Chondrocyte (in vitro differentiated cells): ENCODE measurements at regions not wholly inside any gene's neighbourhood (a gene's known extent, or its start where the extent isn't known, plus 50 kb on each side); places are given as distances from the start of the nearest gene placed in this dataset.

Experiments used
- DNase-seq: peaks from one replicate; pipeline ENCODE4 v3.0.0; 2021; ENCODE audit warnings: mixed read lengths, low spot score
- H3K27ac Mint-ChIP-seq: one replicate; pipeline ENCODE4 v1.8.0; 2021; ENCODE audit warnings: mild to moderate bottlenecking, moderate library complexity, mixed read lengths; ENCODE audit not compliant: unreplicated experiment
- H3K27me3 Mint-ChIP-seq: 2 replicates; pipeline ENCODE4 v1.8.0; 2021; ENCODE audit warnings: low read depth, mixed read lengths
- H3K36me3 Mint-ChIP-seq: 2 replicates; pipeline ENCODE4 v1.8.0; 2021; ENCODE audit warnings: low read depth, mixed read lengths
- H3K4me1 Mint-ChIP-seq: 2 replicates; pipeline ENCODE4 v1.8.0; 2021; ENCODE audit warnings: low read depth, mild to moderate bottlenecking, mixed read lengths
- H3K4me3 Mint-ChIP-seq: one replicate; pipeline ENCODE4 v1.8.0; 2021; ENCODE audit warnings: mild to moderate bottlenecking, moderate library complexity, mixed read lengths; ENCODE audit not compliant: unreplicated experiment
- H3K9me3 Mint-ChIP-seq: 2 replicates; pipeline ENCODE4 v1.8.0; 2021; ENCODE audit warnings: low read depth, mixed read lengths
- TF ChIP-seq, protein P1 (sequence below): fragments of 200-600 bp; sonication (generic); IDR thresholded peaks from 2 replicates; pipeline ENCODE4 v1.5.0; 2021; ENCODE audit warnings: antibody characterized with exemption, mild to moderate bottlenecking, moderate library complexity

DNA sequence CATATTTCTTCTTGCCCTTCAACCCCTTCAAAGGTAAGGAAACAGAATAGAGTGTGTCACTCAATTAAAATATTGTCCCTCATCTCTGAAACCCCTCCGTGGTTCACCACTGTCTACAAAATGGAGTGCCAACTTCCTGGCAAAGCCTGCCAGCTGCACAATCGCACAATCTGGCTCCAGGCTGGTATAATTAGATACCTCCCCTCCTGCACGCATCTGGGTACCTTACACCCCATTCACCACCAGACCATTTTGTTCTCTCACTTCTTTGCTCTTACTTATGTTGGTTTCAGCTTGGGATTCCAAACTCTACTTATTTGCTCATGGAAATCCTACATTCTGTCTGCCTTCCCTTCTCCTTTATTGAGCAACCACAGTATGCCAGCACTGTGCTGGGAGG is 314.9 kb downstream of the NUAK1 start:
- no peak overlapping the region for H3K27ac Mint-ChIP-seq
- TF ChIP-seq, protein P1, sequence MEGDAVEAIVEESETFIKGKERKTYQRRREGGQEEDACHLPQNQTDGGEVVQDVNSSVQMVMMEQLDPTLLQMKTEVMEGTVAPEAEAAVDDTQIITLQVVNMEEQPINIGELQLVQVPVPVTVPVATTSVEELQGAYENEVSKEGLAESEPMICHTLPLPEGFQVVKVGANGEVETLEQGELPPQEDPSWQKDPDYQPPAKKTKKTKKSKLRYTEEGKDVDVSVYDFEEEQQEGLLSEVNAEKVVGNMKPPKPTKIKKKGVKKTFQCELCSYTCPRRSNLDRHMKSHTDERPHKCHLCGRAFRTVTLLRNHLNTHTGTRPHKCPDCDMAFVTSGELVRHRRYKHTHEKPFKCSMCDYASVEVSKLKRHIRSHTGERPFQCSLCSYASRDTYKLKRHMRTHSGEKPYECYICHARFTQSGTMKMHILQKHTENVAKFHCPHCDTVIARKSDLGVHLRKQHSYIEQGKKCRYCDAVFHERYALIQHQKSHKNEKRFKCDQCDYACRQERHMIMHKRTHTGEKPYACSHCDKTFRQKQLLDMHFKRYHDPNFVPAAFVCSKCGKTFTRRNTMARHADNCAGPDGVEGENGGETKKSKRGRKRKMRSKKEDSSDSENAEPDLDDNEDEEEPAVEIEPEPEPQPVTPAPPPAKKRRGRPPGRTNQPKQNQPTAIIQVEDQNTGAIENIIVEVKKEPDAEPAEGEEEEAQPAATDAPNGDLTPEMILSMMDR: no peak
- H3K4me3 Mint-ChIP-seq: no peak overlapping the region
- no peak for DNase-seq
- H3K36me3 Mint-ChIP-seq: peaks cover 1% of the 10 kb centered on the region
- H3K4me1 Mint-ChIP-seq: peaks cover 57% of the 10 kb centered on the region
- no peaks in the 10 kb centered on the region for H3K27me3 Mint-ChIP-seq
- peaks cover 7% of the 10 kb centered on the region for H3K9me3 Mint-ChIP-seq

GRCh38 chr12:105825141-105825540 is 313.6 kb downstream of the NUAK1 start:
- peaks cover 45% of the 10 kb centered on the region for H3K4me1 Mint-ChIP-seq
- H3K27me3 Mint-ChIP-seq: no peaks in the 10 kb centered on the region
- peaks cover 7% of the 10 kb centered on the region for H3K9me3 Mint-ChIP-seq
- no peak overlapping the region for H3K4me3 Mint-ChIP-seq
- DNase-seq: no peak
- H3K36me3 Mint-ChIP-seq: peaks cover 1% of the 10 kb centered on the region
- TF ChIP-seq, protein P1: no peak
- H3K27ac Mint-ChIP-seq: peak overlapping the region; percentile 75

DNA sequence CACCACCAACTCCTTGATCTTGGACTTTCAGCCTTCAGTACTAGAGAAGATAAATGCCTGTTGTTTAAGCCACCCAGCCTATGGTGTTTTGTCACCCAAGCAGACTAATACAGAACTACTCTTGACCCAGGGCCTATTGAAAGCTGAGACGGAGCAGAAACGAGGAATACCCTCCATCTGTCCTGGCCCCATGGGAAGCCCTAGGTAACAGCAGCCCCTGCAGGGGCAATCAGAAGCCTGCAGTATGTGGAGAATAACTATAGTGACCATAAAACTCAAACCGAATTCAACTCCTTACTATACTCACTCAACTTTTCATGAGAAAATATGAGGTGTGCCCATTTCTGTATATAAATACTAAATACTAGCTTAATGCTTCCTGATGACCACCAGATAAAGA is 307.4 kb downstream of the NUAK1 start:
- TF ChIP-seq, protein P1: no peak
- Mint-ChIP-seq H3K27ac (no peak overlapping the region), H3K4me3 (no peak overlapping the region), H3K36me3 (no peaks in the 10 kb centered on the region), H3K9me3 (peaks cover 2% of the 10 kb centered on the region), H3K4me1 (peaks cover 4% of the 10 kb centered on the region), H3K27me3 (no peaks in the 10 kb centered on the region)
- DNase-seq: no peak

GRCh38 chr12:105832021-105832420 is 306.7 kb downstream of the NUAK1 start:
- Mint-ChIP-seq H3K27ac (no peak overlapping the region), H3K36me3 (no peaks in the 10 kb centered on the region), H3K9me3 (no peaks in the 10 kb centered on the region), H3K4me1 (peaks cover 4% of the 10 kb centered on the region), H3K27me3 (no peaks in the 10 kb centered on the region), H3K4me3 (no peak overlapping the region)
- TF ChIP-seq, protein P1: no peak
- no peak for DNase-seq

GRCh38 chr12:105832806-105833205 is 305.9 kb downstream of the NUAK1 start:
- TF ChIP-seq, protein P1: no peak
- Mint-ChIP-seq H3K9me3 (no peaks in the 10 kb centered on the region), H3K4me3 (no peak overlapping the region), H3K27me3 (no peaks in the 10 kb centered on the region), H3K36me3 (no peaks in the 10 kb centered on the region), H3K27ac (no peak overlapping the region), H3K4me1 (peaks cover 4% of the 10 kb centered on the region)
- no peak for DNase-seq
